Osteocyte (in vitro differentiated cells): ENCODE measurements at regions not wholly inside any gene's neighbourhood (a gene's known extent, or its start where the extent isn't known, plus 50 kb on each side); places are given as distances from the start of the nearest gene placed in this dataset.

Experiments used
- DNase-seq: peaks from one replicate; pipeline ENCODE4 v3.0.0; 2021; ENCODE audit warnings: mixed read lengths; ENCODE audit not compliant: unreplicated experiment; ENCODE audit errors: extremely low spot score
- H3K27ac Mint-ChIP-seq: one replicate; pipeline ENCODE4 v1.8.0; 2021; ENCODE audit warnings: mild to moderate bottlenecking, mixed read lengths; ENCODE audit not compliant: unreplicated experiment
- H3K27me3 Mint-ChIP-seq: one replicate; pipeline ENCODE4 v1.8.0; 2021; ENCODE audit warnings: mixed read lengths; ENCODE audit not compliant: unreplicated experiment
- H3K36me3 Mint-ChIP-seq: one replicate; pipeline ENCODE4 v1.8.0; 2021; ENCODE audit warnings: mixed read lengths; ENCODE audit not compliant: unreplicated experiment
- H3K4me1 Mint-ChIP-seq: one replicate; pipeline ENCODE4 v1.8.0; 2021; ENCODE audit warnings: mixed read lengths; ENCODE audit not compliant: unreplicated experiment
- H3K4me3 Mint-ChIP-seq: one replicate; pipeline ENCODE4 v1.8.0; 2021; ENCODE audit warnings: mild to moderate bottlenecking, moderate library complexity, mixed read lengths; ENCODE audit not compliant: unreplicated experiment
- H3K9me3 Mint-ChIP-seq: one replicate; pipeline ENCODE4 v1.8.0; 2021; ENCODE audit warnings: mixed read lengths; ENCODE audit not compliant: unreplicated experiment
- TF ChIP-seq, protein P1 (sequence below): fragments of 200-600 bp; sonication (generic); IDR thresholded peaks from 2 replicates; pipeline ENCODE4 v1.5.0; 2021; ENCODE audit warnings: antibody characterized with exemption, mild to moderate bottlenecking, moderate library complexity

DNA sequence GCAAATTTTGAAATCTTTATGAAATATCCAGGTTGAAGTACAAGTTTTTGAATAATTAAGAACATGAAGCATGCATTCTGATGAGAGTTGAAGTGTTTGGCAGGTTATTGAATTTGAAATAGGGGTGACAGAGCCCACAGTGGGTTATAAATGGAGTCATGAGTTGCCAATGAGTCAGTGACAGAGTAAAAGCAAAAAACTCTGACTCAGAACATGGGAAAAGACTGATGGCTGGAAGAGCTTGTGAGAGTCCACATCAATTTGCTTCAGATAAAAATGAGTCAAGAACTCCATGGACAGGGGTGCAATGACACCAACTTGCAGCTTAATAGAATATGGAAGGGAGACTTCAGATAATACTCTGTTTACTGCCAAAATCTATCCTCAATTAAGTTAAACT is 105.3 kb downstream of the SLC6A15 start:
- no peaks in the 10 kb centered on the region for H3K9me3 Mint-ChIP-seq
- no peak overlapping the region for H3K4me3 Mint-ChIP-seq
- H3K27ac Mint-ChIP-seq, result no peak overlapping the region
- no peaks in the 10 kb centered on the region for H3K27me3 Mint-ChIP-seq
- TF ChIP-seq, protein P1, sequence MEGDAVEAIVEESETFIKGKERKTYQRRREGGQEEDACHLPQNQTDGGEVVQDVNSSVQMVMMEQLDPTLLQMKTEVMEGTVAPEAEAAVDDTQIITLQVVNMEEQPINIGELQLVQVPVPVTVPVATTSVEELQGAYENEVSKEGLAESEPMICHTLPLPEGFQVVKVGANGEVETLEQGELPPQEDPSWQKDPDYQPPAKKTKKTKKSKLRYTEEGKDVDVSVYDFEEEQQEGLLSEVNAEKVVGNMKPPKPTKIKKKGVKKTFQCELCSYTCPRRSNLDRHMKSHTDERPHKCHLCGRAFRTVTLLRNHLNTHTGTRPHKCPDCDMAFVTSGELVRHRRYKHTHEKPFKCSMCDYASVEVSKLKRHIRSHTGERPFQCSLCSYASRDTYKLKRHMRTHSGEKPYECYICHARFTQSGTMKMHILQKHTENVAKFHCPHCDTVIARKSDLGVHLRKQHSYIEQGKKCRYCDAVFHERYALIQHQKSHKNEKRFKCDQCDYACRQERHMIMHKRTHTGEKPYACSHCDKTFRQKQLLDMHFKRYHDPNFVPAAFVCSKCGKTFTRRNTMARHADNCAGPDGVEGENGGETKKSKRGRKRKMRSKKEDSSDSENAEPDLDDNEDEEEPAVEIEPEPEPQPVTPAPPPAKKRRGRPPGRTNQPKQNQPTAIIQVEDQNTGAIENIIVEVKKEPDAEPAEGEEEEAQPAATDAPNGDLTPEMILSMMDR, result no peak
- no peak for DNase-seq
- H3K36me3 Mint-ChIP-seq, result no peaks in the 10 kb centered on the region
- peaks cover 31% of the 10 kb centered on the region for H3K4me1 Mint-ChIP-seq

DNA sequence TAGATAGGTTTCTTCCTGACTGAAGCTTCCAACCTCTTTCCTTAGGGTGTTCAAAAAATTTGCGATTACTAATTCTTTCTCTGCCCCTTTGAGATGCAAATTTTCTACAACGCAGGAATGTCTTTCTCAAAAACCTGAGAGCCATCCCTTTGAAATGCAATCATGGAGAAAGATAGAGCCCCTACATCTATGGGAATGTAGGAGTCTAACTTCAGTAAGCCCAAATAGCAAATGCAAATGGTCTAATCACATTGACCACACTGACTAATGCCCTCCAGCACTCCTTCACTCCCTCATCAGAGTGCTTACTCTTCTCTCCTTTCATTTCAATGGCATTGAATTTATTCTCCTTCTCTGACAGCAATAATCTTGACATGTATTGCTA is 107.1 kb downstream of the SLC6A15 start:
- H3K27me3 Mint-ChIP-seq, result no peaks in the 10 kb centered on the region
- no peaks in the 10 kb centered on the region for H3K9me3 Mint-ChIP-seq
- H3K36me3 Mint-ChIP-seq, result no peaks in the 10 kb centered on the region
- H3K27ac Mint-ChIP-seq, result no peak overlapping the region
- H3K4me1 Mint-ChIP-seq, result peaks cover 23% of the 10 kb centered on the region
- H3K4me3 Mint-ChIP-seq, result no peak overlapping the region
- no peak for DNase-seq
- TF ChIP-seq, protein P1, result no peak

DNA sequence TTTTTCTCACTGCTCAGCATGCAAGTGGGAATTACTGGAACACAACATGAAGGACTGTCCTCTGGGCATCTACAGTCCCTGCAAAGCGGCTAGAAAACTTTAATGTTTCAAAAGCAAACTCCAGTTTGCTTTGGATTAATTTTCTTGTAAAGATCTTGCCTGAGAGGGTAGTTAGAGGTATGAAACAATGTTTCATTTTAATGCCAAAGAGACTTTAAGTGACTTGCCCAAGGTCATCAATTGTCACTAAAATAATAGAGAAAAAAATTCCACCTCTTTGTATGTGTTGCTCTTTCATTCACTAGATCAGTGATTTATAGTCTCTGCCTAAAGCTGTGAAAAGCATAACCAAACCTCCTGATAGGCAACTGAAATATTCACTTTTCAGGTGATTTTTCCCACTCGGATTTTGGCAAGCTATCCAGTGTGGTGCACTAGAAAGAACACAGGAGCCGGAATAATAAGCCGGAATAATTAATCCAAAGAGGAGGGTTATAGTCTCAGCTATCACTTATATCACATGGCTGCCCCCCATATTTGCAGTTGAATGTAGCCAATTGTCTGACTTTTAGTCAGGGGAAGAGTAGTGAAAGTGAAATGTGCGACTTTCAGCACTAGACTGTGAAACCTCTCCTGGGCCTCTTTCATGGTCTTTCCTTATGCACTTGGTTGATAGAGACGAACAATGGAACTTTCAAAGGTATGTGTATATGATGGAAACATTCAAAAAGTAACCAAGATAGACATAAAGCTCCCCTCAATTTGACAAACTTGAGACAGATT is 107.7 kb downstream of the SLC6A15 start:
- no peak for DNase-seq
- Mint-ChIP-seq H3K36me3 (no peaks in the 10 kb centered on the region), H3K27ac (no peak overlapping the region), H3K4me1 (peaks cover 17% of the 10 kb centered on the region), H3K9me3 (no peaks in the 10 kb centered on the region), H3K4me3 (no peak overlapping the region), H3K27me3 (no peaks in the 10 kb centered on the region)
- TF ChIP-seq, protein P1, result no peak

DNA sequence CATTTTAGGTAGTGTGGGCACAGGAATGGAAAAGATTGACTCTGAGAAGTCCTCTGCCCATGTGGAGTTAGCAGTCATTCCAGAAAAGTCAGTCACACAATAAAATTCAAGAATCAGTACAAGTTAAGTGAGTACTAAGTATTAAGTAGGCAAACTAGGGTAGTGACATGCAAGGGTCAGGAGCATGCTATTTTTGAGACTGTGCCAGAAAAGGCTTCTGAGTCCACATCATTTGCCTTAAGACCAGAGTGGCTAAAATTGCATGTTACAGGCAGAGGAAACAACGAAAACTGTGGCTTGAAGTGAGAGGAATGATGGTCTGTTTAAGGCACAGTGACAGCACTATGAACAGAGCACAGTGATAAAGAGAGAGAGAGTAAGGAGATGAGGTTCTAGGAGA is 108.9 kb downstream of the SLC6A15 start:
- TF ChIP-seq, protein P1, result no peak
- H3K27ac Mint-ChIP-seq, result no peak overlapping the region
- peaks cover 9% of the 10 kb centered on the region for H3K4me1 Mint-ChIP-seq
- H3K9me3 Mint-ChIP-seq, result no peaks in the 10 kb centered on the region
- H3K36me3 Mint-ChIP-seq, result no peaks in the 10 kb centered on the region
- H3K4me3 Mint-ChIP-seq, result no peak overlapping the region
- DNase-seq, result no peak
- H3K27me3 Mint-ChIP-seq, result no peaks in the 10 kb centered on the region

DNA sequence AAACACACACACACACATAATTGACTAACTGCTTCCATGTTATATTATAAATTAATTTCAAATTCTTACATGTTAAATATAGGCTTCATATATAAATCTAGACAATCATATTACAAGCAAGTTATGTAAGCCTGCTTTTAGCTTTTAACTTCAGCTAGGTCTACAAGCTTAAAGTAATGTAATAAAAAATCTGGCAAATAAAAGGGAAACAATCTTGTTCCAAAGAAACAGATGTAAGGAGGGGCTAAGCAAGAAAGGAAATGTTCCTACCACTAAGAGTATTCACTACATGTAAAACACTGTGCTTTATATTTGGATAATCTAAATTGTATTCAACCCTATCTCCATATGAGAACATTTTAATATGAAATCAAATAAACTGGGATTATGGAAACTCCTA is 110.4 kb downstream of the SLC6A15 start:
- Mint-ChIP-seq H3K4me3 (no peak overlapping the region), H3K36me3 (no peaks in the 10 kb centered on the region), H3K27me3 (no peaks in the 10 kb centered on the region), H3K9me3 (no peaks in the 10 kb centered on the region), H3K4me1 (peaks cover 8% of the 10 kb centered on the region), H3K27ac (no peak overlapping the region)
- DNase-seq, result no peak
- TF ChIP-seq, protein P1, result no peak
